Smooth muscle cell (in vitro differentiated cells): ENCODE measurements at regions not wholly inside any gene's neighbourhood (a gene's known extent, or its start where the extent isn't known, plus 50 kb on each side); places are given as distances from the start of the nearest gene placed in this dataset.

Experiments used
- DNase-seq: peaks from one replicate; lab custom pipeline; 2025; ENCODE audit not compliant: unreplicated experiment; lab: John Stamatoyannopoulos, UW
- H2AFZ ChIP-seq: fragments of 200-600 bp; sonication (generic); 2 replicates; pipeline ENCODE4 v1.6.0; 2016; ENCODE audit warnings: antibody characterized with exemption, low read depth, mild to moderate bottlenecking
- H3F3A ChIP-seq: fragments of 200-600 bp; sonication (generic); 2 replicates; pipeline ENCODE4 v1.6.0; 2017; ENCODE audit warnings: antibody characterized with exemption, low read depth
- H3K27ac ChIP-seq: fragments of 200-600 bp; sonication (generic); 2 replicates; pipeline ENCODE4 v1.5.1; 2016; ENCODE audit warnings: low read depth, mild to moderate bottlenecking
- H3K27me3 ChIP-seq: fragments of 200-600 bp; sonication (generic); 2 replicates; pipeline ENCODE4 v1.6.1; 2016; ENCODE audit warnings: low read depth, mild to moderate bottlenecking
- H3K36me3 ChIP-seq: fragments of 200-600 bp; sonication (generic); 2 replicates; pipeline ENCODE4 v1.5.1; 2016; ENCODE audit warnings: low read depth
- H3K4me1 ChIP-seq: fragments of 200-600 bp; sonication (generic); 2 replicates; pipeline ENCODE4 v1.5.1; 2016; ENCODE audit warnings: low read depth
- H3K4me2 ChIP-seq: fragments of 200-600 bp; sonication (generic); 2 replicates; pipeline ENCODE4 v1.6.0; 2016; ENCODE audit warnings: mild to moderate bottlenecking
- H3K4me3 ChIP-seq: fragments of 200-600 bp; sonication (generic); 2 replicates; pipeline ENCODE4 v1.5.1; 2016; ENCODE audit warnings: mild to moderate bottlenecking
- H3K79me2 ChIP-seq: fragments of 200-600 bp; sonication (generic); 2 replicates; pipeline ENCODE4 v1.6.0; 2016; ENCODE audit warnings: low read depth, mild to moderate bottlenecking
- H3K9ac ChIP-seq: fragments of 200-600 bp; sonication (generic); 2 replicates; pipeline ENCODE4 v1.6.0; 2016; ENCODE audit warnings: low read depth
- H3K9me3 ChIP-seq: fragments of 200-600 bp; sonication (generic); replicated peaks from 2 replicates; pipeline ENCODE4 v1.5.1; 2016; ENCODE audit warnings: low read depth
- H4K20me1 ChIP-seq: fragments of 200-600 bp; sonication (generic); 2 replicates; pipeline ENCODE4 v1.6.0; 2016; ENCODE audit warnings: low read depth
- CTCF ChIP-seq: fragments of 200-600 bp; sonication (generic); IDR thresholded peaks from 2 replicates; pipeline ENCODE4 v1.5.1; 2017; ENCODE audit warnings: borderline replicate concordance, mild to moderate bottlenecking, antibody characterized with exemption; ENCODE audit not compliant: insufficient read depth, poor library complexity, severe bottlenecking
- WGBS: methylation state at CpG from one replicate; pipeline ENCODE4 v1.1.7; 2016; ENCODE audit warnings: low lambda C conversion rate; 5-methylcytosine and 5-hydroxymethylcytosine counted together

- H3K9me3 ChIP-seq = no peaks in the 10 kb centered on the region
- no peak overlapping the region for H3K4me2 ChIP-seq
- no peak for TF ChIP-seq CTCF
- H3K27me3 ChIP-seq = peaks cover 8% of the 10 kb centered on the region
- H3K9ac ChIP-seq = no peak overlapping the region
- H3F3A ChIP-seq = no peaks in the 10 kb centered on the region
- DNase-seq = no peak
- H3K4me1 ChIP-seq = no peaks in the 10 kb centered on the region
- H2AFZ ChIP-seq = no peak overlapping the region
- H3K79me2 ChIP-seq = no peaks in the 10 kb centered on the region
- H3K4me3 ChIP-seq = no peak overlapping the region
- no peaks in the 10 kb centered on the region for H4K20me1 ChIP-seq
- WGBS = 94% methylated on average over 11 of the region's 11 CpGs
- no peak overlapping the region for H3K27ac ChIP-seq
- H3K36me3 ChIP-seq = no peaks in the 10 kb centered on the region
Measured at GRCh38 chr9:113790093-113790492, 86.0 kb upstream of the ZNF618 start.

DNA sequence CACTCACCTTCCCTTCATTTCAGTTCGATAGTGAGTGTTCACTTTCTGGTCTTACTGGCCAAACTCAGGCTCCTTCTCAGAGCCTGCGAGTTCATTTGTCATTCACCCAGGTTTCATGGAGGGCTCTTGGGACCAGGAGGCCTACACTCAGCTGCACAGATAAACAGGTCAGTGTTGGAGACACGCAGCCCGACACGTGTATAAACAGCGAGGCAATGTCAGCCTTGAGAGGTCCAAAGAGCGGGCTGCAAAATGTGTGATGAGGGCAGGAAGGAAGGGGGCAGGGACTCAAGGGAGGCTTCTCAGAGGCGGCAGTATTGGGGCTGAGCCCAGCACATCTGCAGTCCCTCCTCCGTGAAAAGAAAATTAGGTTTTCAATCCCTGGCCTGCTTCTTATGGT is 82.6 kb upstream of the ZNF618 start:
- WGBS = 83% methylated on average over 9 of the region's 9 CpGs
- Histone ChIP-seq H3K9ac (no peak overlapping the region), H3K36me3 (no peaks in the 10 kb centered on the region), H3K4me3 (no peak overlapping the region), H3K4me1 (no peaks in the 10 kb centered on the region), H3F3A (no peaks in the 10 kb centered on the region), H3K4me2 (no peak overlapping the region), H3K27me3 (peaks cover 8% of the 10 kb centered on the region), H3K79me2 (no peaks in the 10 kb centered on the region), H3K27ac (no peak overlapping the region), H3K9me3 (no peaks in the 10 kb centered on the region), H4K20me1 (no peaks in the 10 kb centered on the region), H2AFZ (no peak overlapping the region)
- DNase-seq = no peak
- TF ChIP-seq CTCF = no peak

DNA sequence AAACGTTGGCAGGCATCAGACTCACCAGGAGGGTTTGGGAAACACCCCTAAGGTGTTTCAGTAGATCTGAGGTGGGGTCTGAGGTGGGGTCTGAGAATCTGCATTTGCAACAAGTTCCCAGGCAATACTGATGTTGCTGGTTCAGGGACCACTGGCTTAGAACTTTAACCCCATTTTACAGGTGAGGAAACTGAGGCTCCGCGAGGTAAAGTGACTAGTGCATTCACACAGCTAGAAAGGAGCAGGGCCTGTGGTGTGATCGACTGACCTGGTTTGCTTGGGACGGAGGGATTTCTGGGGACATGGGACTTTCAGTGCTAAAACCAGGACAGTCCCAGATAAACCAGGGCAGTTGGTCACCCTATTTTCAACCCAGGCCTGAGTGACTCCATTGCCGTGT is 81.4 kb upstream of the ZNF618 start:
- no peak overlapping the region for H3K4me3 ChIP-seq
- no peak for DNase-seq
- H3K9ac ChIP-seq = no peak overlapping the region
- TF ChIP-seq CTCF = no peak
- H3K27ac ChIP-seq = no peak overlapping the region
- H3K79me2 ChIP-seq = no peaks in the 10 kb centered on the region
- no peak overlapping the region for H2AFZ ChIP-seq
- H4K20me1 ChIP-seq = no peaks in the 10 kb centered on the region
- no peak overlapping the region for H3K4me2 ChIP-seq
- WGBS = 89% methylated on average over 6 of the region's 6 CpGs
- no peaks in the 10 kb centered on the region for H3K36me3 ChIP-seq
- H3F3A ChIP-seq = no peaks in the 10 kb centered on the region
- no peaks in the 10 kb centered on the region for H3K9me3 ChIP-seq
- H3K27me3 ChIP-seq = peaks cover 8% of the 10 kb centered on the region
- H3K4me1 ChIP-seq = no peaks in the 10 kb centered on the region

DNA sequence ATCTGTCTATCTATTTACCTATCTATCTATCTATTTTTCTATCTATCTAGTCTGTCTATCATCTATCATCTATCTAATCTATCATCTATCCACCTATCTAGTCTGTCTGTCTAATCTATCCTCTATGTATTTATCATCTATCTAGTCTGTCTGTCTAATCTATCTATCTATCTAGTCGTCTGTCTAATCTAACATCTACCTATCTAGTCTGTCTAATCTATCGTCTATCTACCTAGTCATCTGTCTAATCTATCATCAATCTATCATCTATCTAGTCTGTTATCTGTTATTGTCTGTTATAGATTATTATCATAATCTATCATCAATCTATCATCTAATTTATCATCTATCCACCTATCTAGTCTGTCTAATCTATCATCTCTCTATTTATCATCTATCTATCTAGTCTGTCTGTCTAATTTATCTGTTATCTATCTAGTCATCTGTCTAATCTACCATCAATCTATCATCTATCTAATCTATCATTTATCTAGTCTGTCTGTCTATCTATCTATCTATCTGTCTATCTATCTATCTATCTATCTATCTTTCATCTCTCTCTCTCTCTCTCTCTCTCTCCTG is 80.2 kb upstream of the ZNF618 start:
- Histone ChIP-seq H3K79me2 (no peaks in the 10 kb centered on the region), H3F3A (no peaks in the 10 kb centered on the region), H3K9me3 (no peaks in the 10 kb centered on the region), H3K27ac (no peak overlapping the region), H3K36me3 (no peaks in the 10 kb centered on the region), H3K27me3 (peaks cover 8% of the 10 kb centered on the region), H3K9ac (no peak overlapping the region), H3K4me1 (no peaks in the 10 kb centered on the region), H4K20me1 (no peaks in the 10 kb centered on the region), H2AFZ (no peak overlapping the region), H3K4me3 (no peak overlapping the region), H3K4me2 (no peak overlapping the region)
- 93% methylated on average over 2 of the region's 2 CpGs for WGBS
- DNase-seq = no peak
- TF ChIP-seq CTCF = no peak
